T-helper 2 cell (primary cell): ENCODE measurements at regions not wholly inside any gene's neighbourhood (a gene's known extent, or its start where the extent isn't known, plus 50 kb on each side); places are given as distances from the start of the nearest gene placed in this dataset.
"Not testable (repeated sequence)": the region's sequence is repeated elsewhere in the genome, so short reads cannot be mapped to it uniquely, and the experiment has no call there.

Source experiments
- DNase-seq, 5 experiments: peaks; one replicate each; pipeline versions ENCODE4 v3.0.0 to v3.0.0-alpha.2; 2012 to 2022

GRCh38 chr1:29956349-29957030 is 720.2 kb downstream of the PTPRU start:
- no peak for DNase-seq

- no peak for DNase-seq
These were observed 718.3 kb downstream of the PTPRU start for GRCh38 chr1:29954591-29954990.

- no peak for DNase-seq
These were observed 717.6 kb downstream of the PTPRU start for GRCh38 chr1:29953961-29954360.

- DNase-seq: no peak
These were observed 713.4 kb downstream of the PTPRU start for GRCh38 chr1:29949676-29950075.

GRCh38 chr1:29948581-29948980 is 712.3 kb downstream of the PTPRU start:
- DNase-seq: peak in 1 of 5 experiments; percentile 22

GRCh38 chr1:29946057-29946456 is 709.7 kb downstream of the PTPRU start:
- no peak for DNase-seq

- no peak for DNase-seq
These were observed 709.1 kb downstream of the PTPRU start for GRCh38 chr1:29945426-29945825.

- no peak for DNase-seq
These were observed 708.1 kb downstream of the PTPRU start for GRCh38 chr1:29944253-29944905.

- no peak for DNase-seq
These were observed 706.7 kb downstream of the PTPRU start for GRCh38 chr1:29943034-29943433.

- DNase-seq: no peak
These were observed 702.8 kb downstream of the PTPRU start for GRCh38 chr1:29939079-29939478.

- DNase-seq: no peak
These were observed 701.0 kb downstream of the PTPRU start for GRCh38 chr1:29937356-29937755.

- no peak for DNase-seq
These were observed 699.8 kb downstream of the PTPRU start for GRCh38 chr1:29936031-29936544.

- no peak for DNase-seq
These were observed 698.0 kb downstream of the PTPRU start for GRCh38 chr1:29934255-29934772.

- DNase-seq: no peak
These were observed 696.7 kb downstream of the PTPRU start for GRCh38 chr1:29933067-29933466.

- no peak for DNase-seq
These were observed 696.3 kb downstream of the PTPRU start for GRCh38 chr1:29932626-29933025.

- no peak for DNase-seq
These were observed 695.3 kb downstream of the PTPRU start for GRCh38 chr1:29931477-29932175.

GRCh38 chr1:29925058-29925457 is 688.7 kb downstream of the PTPRU start:
- no peak for DNase-seq

GRCh38 chr1:29924017-29924431 is 687.7 kb downstream of the PTPRU start:
- DNase-seq: no peak

GRCh38 chr1:29921741-29922140 is 685.4 kb downstream of the PTPRU start:
- DNase-seq: no peak

GRCh38 chr1:29920784-29921183 is 684.5 kb downstream of the PTPRU start:
- no peak for DNase-seq

- DNase-seq: no peak
These were observed 684.0 kb downstream of the PTPRU start for GRCh38 chr1:29920316-29920715.

- DNase-seq: not testable (repeated sequence)
These were observed 682.7 kb downstream of the PTPRU start for GRCh38 chr1:29919041-29919440.

- DNase-seq: no peak
These were observed 680.5 kb downstream of the PTPRU start for GRCh38 chr1:29916656-29917369.
